ENCODE measurements at regions not wholly inside any gene's neighbourhood (a gene's known extent, or its start where the extent isn't known, plus 50 kb on each side); places are given as distances from the start of the nearest gene placed in this dataset.

- DNase-seq (ENCODE audit: insufficient read length, low spot score) (no peak), FAIRE-seq (no peak)
- TF ChIP-seq POLR2A (IDR thresholded peaks at IDR 0.05; ENCODE audit: low read depth, low read length) (no peak), TAF1 (IDR thresholded peaks at IDR 0.05; ENCODE audit: low read depth, low read length) (no peak), SPI1 (IDR thresholded peaks at IDR 0.05; ENCODE audit: low read depth, low read length) (no peak), POU2F2 (IDR thresholded peaks at IDR 0.05; ENCODE audit: low read depth, low read length) (no peak), POLR2AphosphoS5 (IDR thresholded peaks at IDR 0.05; ENCODE audit: low read depth, low read length) (no peak), PAX5 (IDR thresholded peaks at IDR 0.05; ENCODE audit: insufficient read depth, low read length, severe bottlenecking) (no peak)
Observed at GRCh38 chr7:17396692-17397091, 98.2 kb downstream of the AHR start.

- FAIRE-seq (no peak), DNase-seq (ENCODE audit: insufficient read length, low spot score) (no peak)
- TF ChIP-seq POLR2AphosphoS5 (IDR thresholded peaks at IDR 0.05; ENCODE audit: low read depth, low read length) (no peak), PAX5 (IDR thresholded peaks at IDR 0.05; ENCODE audit: insufficient read depth, low read length, severe bottlenecking) (no peak), POU2F2 (IDR thresholded peaks at IDR 0.05; ENCODE audit: low read depth, low read length) (no peak), TAF1 (IDR thresholded peaks at IDR 0.05; ENCODE audit: low read depth, low read length) (no peak), SPI1 (IDR thresholded peaks at IDR 0.05; ENCODE audit: low read depth, low read length) (peak; percentile 87), POLR2A (IDR thresholded peaks at IDR 0.05; ENCODE audit: low read depth, low read length) (0 out of 2 replicates have a peak, but pooled peaks have one; percentile 18)
Observed at GRCh38 chr7:17401791-17402627, 103.6 kb downstream of the AHR start.

DNA sequence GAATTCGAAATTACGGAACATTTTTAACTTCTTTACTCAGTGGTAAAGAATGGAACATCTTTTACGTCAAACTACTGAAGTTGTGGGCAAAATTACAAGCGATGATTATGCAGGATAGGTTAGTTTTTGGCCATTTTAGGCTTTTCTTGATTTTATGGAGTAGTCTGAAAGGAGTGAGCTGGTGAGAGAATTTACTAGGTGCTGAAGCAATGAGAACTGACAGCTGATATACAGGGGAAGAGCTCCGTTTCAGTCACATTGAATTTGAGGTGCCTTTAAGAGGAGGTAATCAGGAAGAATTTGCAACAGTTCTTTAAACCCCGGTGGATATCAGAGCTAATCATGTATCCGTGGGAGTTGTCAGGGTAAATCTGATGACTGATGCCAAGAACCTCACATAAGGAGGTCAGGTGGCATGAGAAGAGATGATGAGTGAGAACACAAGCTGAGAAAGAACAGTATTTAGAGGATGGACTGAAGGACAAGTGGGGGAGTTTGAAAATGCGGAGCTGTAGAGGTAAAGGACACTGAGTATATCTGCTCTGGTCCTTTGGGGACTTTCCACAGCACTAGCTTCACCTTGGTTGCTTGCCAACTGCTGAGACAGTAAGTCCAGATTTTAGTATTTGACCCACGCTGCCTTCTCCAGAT lies 104.3 kb downstream of the AHR start:
- FAIRE-seq: peak; percentile 90
- TF ChIP-seq POU2F2 (IDR thresholded peaks at IDR 0.05; ENCODE audit: low read depth, low read length): peak; percentile 5; the same call in 1 of the 2 replicates
- no peak for TF ChIP-seq POLR2AphosphoS5 (IDR thresholded peaks at IDR 0.05; ENCODE audit: low read depth, low read length)
- TF ChIP-seq TAF1 (IDR thresholded peaks at IDR 0.05; ENCODE audit: low read depth, low read length): no peak
- no peak for DNase-seq (ENCODE audit: insufficient read length, low spot score)

DNA sequence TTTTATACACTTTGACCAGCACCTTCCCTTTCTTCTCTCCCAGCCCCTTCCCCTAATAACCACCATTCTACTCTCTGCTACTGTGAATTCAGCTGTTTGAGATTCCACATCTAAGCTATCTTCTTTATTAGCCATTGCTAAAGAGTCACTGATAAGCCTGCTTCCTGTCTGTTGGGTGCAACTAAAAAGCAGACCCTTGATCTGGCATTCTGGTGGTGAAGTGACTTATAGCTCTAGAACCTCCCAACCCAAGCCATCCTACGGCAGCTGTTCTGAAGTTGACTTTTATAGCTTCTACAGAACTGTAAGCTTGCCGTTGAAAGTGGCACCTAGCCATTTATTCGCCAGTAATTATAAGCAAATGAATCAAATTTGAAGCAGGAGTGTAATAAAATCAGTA lies 105.6 kb downstream of the AHR start:
- FAIRE-seq (peak; percentile 26), DNase-seq (ENCODE audit: insufficient read length, low spot score) (no peak)
- TF ChIP-seq POLR2A (IDR thresholded peaks at IDR 0.05; ENCODE audit: low read depth, low read length) (no peak), TAF1 (IDR thresholded peaks at IDR 0.05; ENCODE audit: low read depth, low read length) (no peak), SPI1 (IDR thresholded peaks at IDR 0.05; ENCODE audit: low read depth, low read length) (no peak), POLR2AphosphoS5 (IDR thresholded peaks at IDR 0.05; ENCODE audit: low read depth, low read length) (no peak), POU2F2 (IDR thresholded peaks at IDR 0.05; ENCODE audit: low read depth, low read length) (no peak), PAX5 (IDR thresholded peaks at IDR 0.05; ENCODE audit: insufficient read depth, low read length, severe bottlenecking) (no peak)

DNA sequence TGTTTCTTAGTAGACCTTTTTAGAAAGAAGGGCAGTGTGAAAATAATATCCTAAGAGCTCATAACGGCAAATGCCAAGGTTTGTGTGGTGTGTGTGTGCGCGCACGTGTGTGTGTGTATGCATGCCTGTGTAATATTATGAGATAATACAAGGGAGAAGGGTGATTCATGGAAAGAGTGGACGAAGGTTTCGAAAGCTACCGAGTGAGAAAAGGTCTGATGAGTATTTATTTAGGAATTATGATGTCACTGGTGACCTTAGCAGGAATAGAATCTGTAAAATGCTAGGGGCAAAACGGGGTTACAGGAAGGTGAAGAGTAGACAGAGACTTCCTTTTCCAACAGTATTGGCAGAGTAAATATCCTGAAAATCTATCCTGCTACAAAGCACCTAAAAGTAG lies 107.3 kb downstream of the AHR start:
- FAIRE-seq (peak; percentile 9), DNase-seq (ENCODE audit: insufficient read length, low spot score) (no peak)
- TF ChIP-seq POLR2A (IDR thresholded peaks at IDR 0.05; ENCODE audit: low read depth, low read length): no peak
- no peak for TF ChIP-seq POU2F2 (IDR thresholded peaks at IDR 0.05; ENCODE audit: low read depth, low read length)
- TF ChIP-seq SPI1 (IDR thresholded peaks at IDR 0.05; ENCODE audit: low read depth, low read length): no peak

GRCh38 chr7:17406738-17407137 lies 108.3 kb downstream of the AHR start:
- TF ChIP-seq SPI1 (IDR thresholded peaks at IDR 0.05; ENCODE audit: low read depth, low read length) (no peak), POLR2AphosphoS5 (IDR thresholded peaks at IDR 0.05; ENCODE audit: low read depth, low read length) (no peak), PAX5 (IDR thresholded peaks at IDR 0.05; ENCODE audit: insufficient read depth, low read length, severe bottlenecking) (no peak), POU2F2 (IDR thresholded peaks at IDR 0.05; ENCODE audit: low read depth, low read length) (no peak), TAF1 (IDR thresholded peaks at IDR 0.05; ENCODE audit: low read depth, low read length) (no peak), POLR2A (IDR thresholded peaks at IDR 0.05; ENCODE audit: low read depth, low read length) (no peak)
- FAIRE-seq (peak; percentile 26), DNase-seq (ENCODE audit: insufficient read length, low spot score) (no peak)

- no peak for DNase-seq (ENCODE audit: insufficient read length, low spot score)
- TF ChIP-seq SPI1 (IDR thresholded peaks at IDR 0.05; ENCODE audit: low read depth, low read length): no peak
- TF ChIP-seq POLR2AphosphoS5 (IDR thresholded peaks at IDR 0.05; ENCODE audit: low read depth, low read length): no peak
- no peak for TF ChIP-seq PAX5 (IDR thresholded peaks at IDR 0.05; ENCODE audit: insufficient read depth, low read length, severe bottlenecking)
- TF ChIP-seq POLR2A (IDR thresholded peaks at IDR 0.05; ENCODE audit: low read depth, low read length): no peak
- no peak for TF ChIP-seq POU2F2 (IDR thresholded peaks at IDR 0.05; ENCODE audit: low read depth, low read length)
- no peak for TF ChIP-seq TAF1 (IDR thresholded peaks at IDR 0.05; ENCODE audit: low read depth, low read length)
- no peak for FAIRE-seq
Observed at GRCh38 chr7:17407229-17407628, 108.8 kb downstream of the AHR start.

DNA sequence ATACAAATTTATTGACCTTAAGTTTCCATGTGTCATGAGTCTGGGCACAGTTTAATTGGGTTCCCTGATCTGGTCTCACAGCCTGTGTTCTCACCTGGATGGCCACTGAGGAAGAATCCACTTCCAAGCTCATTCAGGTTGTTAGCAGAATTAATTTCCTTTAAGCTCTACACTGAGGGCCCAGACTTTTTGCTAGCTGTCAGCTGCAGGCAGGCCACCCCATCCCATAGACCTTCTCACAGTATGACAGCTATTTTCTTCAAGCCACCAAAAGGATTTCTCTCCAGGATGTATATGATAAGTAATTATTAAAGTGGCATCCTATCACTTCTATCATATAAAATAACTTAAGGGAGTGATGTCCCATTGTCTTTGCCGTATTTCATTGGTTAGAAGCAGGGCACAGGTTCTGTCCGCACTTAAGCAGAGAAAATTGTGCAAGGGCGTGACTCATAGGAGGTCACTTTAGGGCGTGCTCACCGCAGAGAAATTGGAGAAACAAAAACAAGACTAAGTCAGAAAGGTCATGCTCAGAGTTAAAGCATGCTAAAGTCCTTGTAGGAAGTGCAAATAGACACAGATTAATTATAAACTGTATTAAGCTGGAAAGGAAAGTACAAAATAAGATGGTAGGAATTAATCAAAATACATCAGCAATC lies 109.9 kb downstream of the AHR start:
- TF ChIP-seq TAF1 (IDR thresholded peaks at IDR 0.05; ENCODE audit: low read depth, low read length) (no peak), SPI1 (IDR thresholded peaks at IDR 0.05; ENCODE audit: low read depth, low read length) (no peak), POLR2A (IDR thresholded peaks at IDR 0.05; ENCODE audit: low read depth, low read length) (no peak), POLR2AphosphoS5 (IDR thresholded peaks at IDR 0.05; ENCODE audit: low read depth, low read length) (no peak), POU2F2 (IDR thresholded peaks at IDR 0.05; ENCODE audit: low read depth, low read length) (no peak), PAX5 (IDR thresholded peaks at IDR 0.05; ENCODE audit: insufficient read depth, low read length, severe bottlenecking) (no peak)
- FAIRE-seq (no peak), DNase-seq (ENCODE audit: insufficient read length, low spot score) (no peak)

DNA sequence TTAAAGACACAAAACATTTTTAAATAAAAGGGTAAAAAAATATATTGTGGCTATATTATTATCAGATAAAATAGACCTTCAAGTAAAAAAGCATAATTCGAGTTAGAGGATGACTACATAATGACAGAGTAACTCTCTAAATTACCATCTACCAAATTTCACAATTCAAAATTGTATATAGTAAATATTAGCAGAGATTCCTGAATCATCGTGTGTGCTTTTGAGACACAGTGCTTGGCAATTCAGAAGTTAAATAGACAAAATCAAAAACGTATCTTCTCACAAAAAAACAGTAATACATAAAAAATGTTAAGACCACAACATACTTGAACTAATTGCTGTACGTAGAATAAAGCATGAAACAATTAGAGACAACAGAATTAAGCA lies 110.4 kb downstream of the AHR start:
- TF ChIP-seq POLR2AphosphoS5 (IDR thresholded peaks at IDR 0.05; ENCODE audit: low read depth, low read length): no peak
- no peak for TF ChIP-seq PAX5 (IDR thresholded peaks at IDR 0.05; ENCODE audit: insufficient read depth, low read length, severe bottlenecking)
- no peak for TF ChIP-seq POLR2A (IDR thresholded peaks at IDR 0.05; ENCODE audit: low read depth, low read length)
- TF ChIP-seq TAF1 (IDR thresholded peaks at IDR 0.05; ENCODE audit: low read depth, low read length): no peak
- TF ChIP-seq SPI1 (IDR thresholded peaks at IDR 0.05; ENCODE audit: low read depth, low read length): no peak
- TF ChIP-seq POU2F2 (IDR thresholded peaks at IDR 0.05; ENCODE audit: low read depth, low read length): no peak
- FAIRE-seq: no peak

More for the DNA sequence above, 110.4 kb downstream of the AHR start:
- no peak for DNase-seq (ENCODE audit: insufficient read length, low spot score)
